ENCODE measurements at regions not wholly inside any gene's neighbourhood (a gene's known extent, or its start where the extent isn't known, plus 50 kb on each side); places are given as distances from the start of the nearest gene placed in this dataset.

DNA sequence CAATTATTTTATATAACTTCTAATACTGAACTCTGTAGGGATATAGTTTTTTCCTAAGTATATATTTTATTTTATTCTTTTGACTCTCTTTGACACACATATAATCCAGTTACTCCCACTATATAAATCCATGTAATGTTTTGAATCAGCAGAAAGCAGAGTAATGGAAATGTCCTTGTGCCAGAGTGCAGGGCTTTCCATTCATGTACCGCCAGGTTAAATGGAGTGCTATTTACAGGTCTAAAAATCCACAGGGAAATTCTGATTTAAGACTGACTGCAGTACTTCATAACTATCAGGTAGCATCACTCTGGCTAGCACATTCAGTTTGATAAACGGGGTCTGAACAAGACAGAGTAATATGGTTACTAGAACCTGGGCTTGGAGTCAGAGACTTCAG is 626.8 kb downstream of the COL12A1 start (continued):
- TF ChIP-seq, protein P1, sequence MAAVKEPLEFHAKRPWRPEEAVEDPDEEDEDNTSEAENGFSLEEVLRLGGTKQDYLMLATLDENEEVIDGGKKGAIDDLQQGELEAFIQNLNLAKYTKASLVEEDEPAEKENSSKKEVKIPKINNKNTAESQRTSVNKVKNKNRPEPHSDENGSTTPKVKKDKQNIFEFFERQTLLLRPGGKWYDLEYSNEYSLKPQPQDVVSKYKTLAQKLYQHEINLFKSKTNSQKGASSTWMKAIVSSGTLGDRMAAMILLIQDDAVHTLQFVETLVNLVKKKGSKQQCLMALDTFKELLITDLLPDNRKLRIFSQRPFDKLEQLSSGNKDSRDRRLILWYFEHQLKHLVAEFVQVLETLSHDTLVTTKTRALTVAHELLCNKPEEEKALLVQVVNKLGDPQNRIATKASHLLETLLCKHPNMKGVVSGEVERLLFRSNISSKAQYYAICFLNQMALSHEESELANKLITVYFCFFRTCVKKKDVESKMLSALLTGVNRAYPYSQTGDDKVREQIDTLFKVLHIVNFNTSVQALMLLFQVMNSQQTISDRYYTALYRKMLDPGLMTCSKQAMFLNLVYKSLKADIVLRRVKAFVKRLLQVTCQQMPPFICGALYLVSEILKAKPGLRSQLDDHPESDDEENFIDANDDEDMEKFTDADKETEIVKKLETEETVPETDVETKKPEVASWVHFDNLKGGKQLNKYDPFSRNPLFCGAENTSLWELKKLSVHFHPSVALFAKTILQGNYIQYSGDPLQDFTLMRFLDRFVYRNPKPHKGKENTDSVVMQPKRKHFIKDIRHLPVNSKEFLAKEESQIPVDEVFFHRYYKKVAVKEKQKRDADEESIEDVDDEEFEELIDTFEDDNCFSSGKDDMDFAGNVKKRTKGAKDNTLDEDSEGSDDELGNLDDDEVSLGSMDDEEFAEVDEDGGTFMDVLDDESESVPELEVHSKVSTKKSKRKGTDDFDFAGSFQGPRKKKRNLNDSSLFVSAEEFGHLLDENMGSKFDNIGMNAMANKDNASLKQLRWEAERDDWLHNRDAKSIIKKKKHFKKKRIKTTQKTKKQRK (IDR thresholded peaks at IDR 0.05; ENCODE audit: borderline replicate concordance, low read depth, low read length): no peak
- TF ChIP-seq ZNF212 (CRISPR knock-in tag; IDR thresholded peaks at IDR 0.05) (no peak), FOXA3 (CRISPR knock-in tag; conservative IDR thresholded peaks at IDR 0.05 in 1 of 2, IDR thresholded peaks at IDR 0.05 in 1 of 2) (no peak), CSDE1 (IDR thresholded peaks at IDR 0.05) (no peak), ZNF830 (CRISPR knock-in tag; IDR thresholded peaks at IDR 0.05) (no peak), XRCC5 (IDR thresholded peaks at IDR 0.05; ENCODE audit: low read depth, low read length) (no peak), ZNF77 (CRISPR knock-in tag; IDR thresholded peaks at IDR 0.05) (no peak), SMAD1 (IDR thresholded peaks at IDR 0.05; ENCODE audit: low read depth, low read length, partially characterized antibody) (no peak)
- TF ChIP-seq, protein P2, sequence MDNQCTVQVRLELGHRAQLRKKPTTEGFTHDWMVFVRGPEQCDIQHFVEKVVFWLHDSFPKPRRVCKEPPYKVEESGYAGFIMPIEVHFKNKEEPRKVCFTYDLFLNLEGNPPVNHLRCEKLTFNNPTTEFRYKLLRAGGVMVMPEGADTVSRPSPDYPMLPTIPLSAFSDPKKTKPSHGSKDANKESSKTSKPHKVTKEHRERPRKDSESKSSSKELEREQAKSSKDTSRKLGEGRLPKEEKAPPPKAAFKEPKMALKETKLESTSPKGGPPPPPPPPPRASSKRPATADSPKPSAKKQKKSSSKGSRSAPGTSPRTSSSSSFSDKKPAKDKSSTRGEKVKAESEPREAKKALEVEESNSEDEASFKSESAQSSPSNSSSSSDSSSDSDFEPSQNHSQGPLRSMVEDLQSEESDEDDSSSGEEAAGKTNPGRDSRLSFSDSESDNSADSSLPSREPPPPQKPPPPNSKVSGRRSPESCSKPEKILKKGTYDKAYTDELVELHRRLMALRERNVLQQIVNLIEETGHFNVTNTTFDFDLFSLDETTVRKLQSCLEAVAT (IDR thresholded peaks at IDR 0.05): no peak

All from K562 (cell line).